Liver (tissue), 8 donors: ENCODE measurements at regions not wholly inside any gene's neighbourhood (a gene's known extent, or its start where the extent isn't known, plus 50 kb on each side); places are given as distances from the start of the nearest gene placed in this dataset.

Experiments
- DNase-seq: peaks from one replicate; pipeline ENCODE4 v3.0.0-alpha.2; 2017; ENCODE audit warnings: low spot score
- H3K27ac ChIP-seq, 2 donors: one replicate each; pipeline ENCODE4 v1.7.0; 2013; ENCODE audit warnings: inconsistent platforms in 2 of 2, low read length in 2 of 2, control low read depth in 1 of 2, low read depth in 1 of 2, mild to moderate bottlenecking in 1 of 2
- H3K27me3 ChIP-seq, 4 donors: one replicate each; pipeline versions ENCODE4 v1.6.1 to v1.7.0; 2013; ENCODE audit warnings: low read length in 3 of 4, inconsistent platforms in 1 of 4, mild to moderate bottlenecking in 1 of 4, moderate library complexity in 1 of 4; ENCODE audit not compliant: control insufficient read depth in 4 of 4, insufficient read depth in 4 of 4
- H3K36me3 ChIP-seq, 4 donors: one replicate each; pipeline versions ENCODE4 v1.6.1 to v1.7.0; 2013; ENCODE audit warnings: low read length in 3 of 4, mild to moderate bottlenecking in 3 of 4, low read depth in 1 of 4, moderate library complexity in 1 of 4; ENCODE audit not compliant: control insufficient read depth in 4 of 4, insufficient read depth in 3 of 4
- H3K4me1 ChIP-seq, 4 donors: one replicate each; pipeline versions ENCODE4 v1.6.1 to v1.7.0; 2013; ENCODE audit warnings: low read length in 3 of 4, mild to moderate bottlenecking in 3 of 4, moderate library complexity in 1 of 4; ENCODE audit not compliant: control insufficient read depth in 4 of 4, insufficient read depth in 4 of 4
- H3K4me3 ChIP-seq, 3 donors: one replicate each; pipeline versions ENCODE4 v1.6.1 to v1.7.0; 2013; ENCODE audit warnings: low read length in 3 of 3, control low read depth in 1 of 3, low read depth in 1 of 3, mild to moderate bottlenecking in 1 of 3
- H3K9ac ChIP-seq, 2 donors: one replicate each; pipeline ENCODE4 v1.7.0; 2013; ENCODE audit warnings: low read length in 2 of 2, mild to moderate bottlenecking in 2 of 2, moderate library complexity in 2 of 2, control low read depth in 1 of 2, low read depth in 1 of 2
- H3K9me3 ChIP-seq, 4 donors: one replicate each; pipeline versions ENCODE4 v1.6.1 to v1.7.0; 2013; ENCODE audit warnings: low read length in 3 of 4; ENCODE audit not compliant: control insufficient read depth in 4 of 4
- ATF3 ChIP-seq: IDR thresholded peaks from 2 replicates; pipeline ENCODE4 v1.6.1; 2016; ENCODE audit warnings: antibody characterized with exemption
- CTCF ChIP-seq: fragments of 150-350 bp; IDR thresholded peaks from 2 replicates; pipeline ENCODE4 v1.5.1; 2017; ENCODE audit warnings: improper control_type of control experiment, low read depth, low read length; ENCODE audit not compliant: missing input control
- EGR1 ChIP-seq, 2 donors: IDR thresholded peaks; 2 replicates each; pipeline ENCODE4 v1.6.1; 2016 to 2018; ENCODE audit warnings: antibody characterized with exemption in 2 of 2, low read depth in 2 of 2
- FOXA1 ChIP-seq: IDR thresholded peaks from 2 replicates; pipeline ENCODE4 v1.6.1; 2016; ENCODE audit warnings: antibody characterized with exemption
- FOXA2 ChIP-seq: IDR thresholded peaks from 2 replicates; pipeline ENCODE4 v1.6.1; 2016; ENCODE audit warnings: antibody characterized with exemption
- GABPA ChIP-seq, 2 donors: IDR thresholded peaks in 1 of 2; conservative IDR thresholded peaks in 1 of 2; 2 replicates each; pipeline ENCODE4 v1.6.1; 2016; ENCODE audit warnings: antibody characterized with exemption in 2 of 2, mild to moderate bottlenecking in 1 of 2, moderate library complexity in 1 of 2
- HNF4A ChIP-seq, 2 donors: conservative IDR thresholded peaks; 2 replicates each; pipeline ENCODE4 v1.6.1; 2016; ENCODE audit warnings: antibody characterized with exemption in 2 of 2, mild to moderate bottlenecking in 2 of 2
- HNF4G ChIP-seq: IDR thresholded peaks from 2 replicates; pipeline ENCODE4 v1.6.1; 2016; ENCODE audit warnings: antibody characterized with exemption
- MAX ChIP-seq: IDR thresholded peaks from 2 replicates; pipeline ENCODE4 v1.6.1; 2016; ENCODE audit warnings: antibody characterized with exemption
- REST ChIP-seq: IDR thresholded peaks from 2 replicates; pipeline ENCODE4 v1.6.1; 2016; ENCODE audit warnings: antibody characterized with exemption, mild to moderate bottlenecking
- RXRA ChIP-seq, 2 donors: IDR thresholded peaks; 2 replicates each; pipeline ENCODE4 v1.6.1; 2017 to 2018; ENCODE audit warnings: antibody characterized with exemption in 2 of 2, mild to moderate bottlenecking in 1 of 2
- TAF1 ChIP-seq: conservative IDR thresholded peaks from 2 replicates; pipeline ENCODE4 v1.6.1; 2016; ENCODE audit warnings: antibody characterized with exemption, mild to moderate bottlenecking
- YY1 ChIP-seq: IDR thresholded peaks from 2 replicates; pipeline ENCODE4 v1.6.1; 2016; ENCODE audit warnings: antibody characterized with exemption, mild to moderate bottlenecking
- ZBTB33 ChIP-seq: IDR thresholded peaks from 2 replicates; pipeline ENCODE4 v1.6.1; 2016; ENCODE audit warnings: antibody characterized with exemption
- WGBS: extraction: QIAGEN DNeasy Blood & Tissue Kit; methylation state at CpG from one replicate; pipeline ENCODE4 v1.1.7; 2013; 5-methylcytosine and 5-hydroxymethylcytosine counted together
- donor health status: healthy.
- donor health status: healthy.
- donor health status: healthy.
- donor health status: healthy.
- donor health status: healthy.

GRCh38 chr4:160956875-160957274 lies 1206.9 kb downstream of the FSTL5 start:
- Histone ChIP-seq H3K27ac (no peak overlapping the region), H3K36me3 (no peaks in the 10 kb centered on the region), H3K4me3 (no peak overlapping the region), H3K27me3 (no peaks in the 10 kb centered on the region), H3K4me1 (no peaks in the 10 kb centered on the region), H3K9me3 (no peaks in the 10 kb centered on the region), H3K9ac (no peak overlapping the region)
- TF ChIP-seq FOXA1: no peak
- no peak for TF ChIP-seq TAF1
- TF ChIP-seq HNF4G: no peak
- TF ChIP-seq ATF3: no peak
- no peak for TF ChIP-seq REST
- no peak for TF ChIP-seq ZBTB33
- TF ChIP-seq MAX: no peak
- no peak for TF ChIP-seq HNF4A (conservative IDR thresholded peaks at IDR 0.05)
- TF ChIP-seq FOXA2: no peak
- no peak for TF ChIP-seq GABPA (IDR thresholded peaks at IDR 0.05 in 1 of 2, conservative IDR thresholded peaks at IDR 0.05 in 1 of 2)
- TF ChIP-seq RXRA (IDR thresholded peaks at IDR 0.05): no peak
- TF ChIP-seq EGR1 (IDR thresholded peaks at IDR 0.05; ENCODE audit: low read depth in 2 of 2): no peak
- no peak for DNase-seq

- Histone ChIP-seq H3K4me3 (no peak overlapping the region), H3K9ac (no peak overlapping the region), H3K27me3 (no peaks in the 10 kb centered on the region), H3K36me3 (no peaks in the 10 kb centered on the region), H3K27ac (no peak overlapping the region), H3K4me1 (no peaks in the 10 kb centered on the region), H3K9me3 (no peaks in the 10 kb centered on the region)
- 47% methylated on average over 1 of the region's 1 CpG for WGBS
- no peak for TF ChIP-seq ZBTB33
- TF ChIP-seq TAF1: no peak
- no peak for TF ChIP-seq FOXA2
- TF ChIP-seq REST: no peak
- TF ChIP-seq ATF3: no peak
- TF ChIP-seq FOXA1: no peak
- no peak for TF ChIP-seq GABPA (IDR thresholded peaks at IDR 0.05 in 1 of 2, conservative IDR thresholded peaks at IDR 0.05 in 1 of 2)
- no peak for TF ChIP-seq EGR1 (IDR thresholded peaks at IDR 0.05; ENCODE audit: low read depth in 2 of 2)
- TF ChIP-seq YY1: no peak
- no peak for TF ChIP-seq HNF4G
- TF ChIP-seq CTCF: no peak
- no peak for TF ChIP-seq MAX
- DNase-seq: no peak
Measured at GRCh38 chr4:160969925-160970324, 1193.9 kb downstream of the FSTL5 start.
